ENCODE measurements at regions not wholly inside any gene's neighbourhood (a gene's known extent, or its start where the extent isn't known, plus 50 kb on each side); places are given as distances from the start of the nearest gene placed in this dataset.

GRCh38 chr3:74673326-74673725 is 58.9 kb upstream of the CNTN3 start:
- TF ChIP-seq RNF2 (IDR thresholded peaks at IDR 0.05; ENCODE audit: borderline replicate concordance, low read depth, low read length, missing control alignments, poor library complexity, severe bottlenecking) (no peak), RXRA (IDR thresholded peaks at IDR 0.05; ENCODE audit: insufficient read depth, low read depth, low read length) (no peak), USF2 (IDR thresholded peaks at IDR 0.05; ENCODE audit: low read length) (no peak), CEBPB (IDR thresholded peaks at IDR 0.05; ENCODE audit: low read depth, low read length) (no peak), ZNF274 (IDR thresholded peaks at IDR 0.05; ENCODE audit: borderline replicate concordance, extremely low read depth, low read length) (no peak), CHD2 (IDR thresholded peaks at IDR 0.05; ENCODE audit: low read length) (no peak)
- POLR2A ChIA-PET (ENCODE audit: partially characterized antibody) = no interaction called here
- H3K4ac ChIP-seq (replicated peaks; ENCODE audit: insufficient read length, low read depth, low read length) = no peak overlapping the region
- H3K4me1 ChIP-seq (replicated peaks in 1 of 4; ENCODE audit: control insufficient read depth in 3 of 4, insufficient read depth in 4 of 4, low read length in 3 of 4) = 0 out of 7 replicates have a peak, but pooled peaks cover 0 to 2% (median 0%) of the 10 kb centered on the region in 4 experiments
- CTCF ChIA-PET (ENCODE audit: partially characterized antibody) = no interaction called here
- DNase-seq (ENCODE audit: low read depth in 1 of 2, low spot score in 2 of 2) = no peak
- H4K20me1 ChIP-seq (replicated peaks in 1 of 2; ENCODE audit: control insufficient read depth in 1 of 2, insufficient read depth in 2 of 2, low read length in 2 of 2) = no peaks in the 10 kb centered on the region
- 94% methylated on average over 1 of the region's 1 CpG; no CpG with 5 or more reads in 1 of the 2 experiments for WGBS, 2 experiments (ENCODE audit: extremely low coverage in 1 of 2, insufficient coverage in 1 of 2, insufficient read length in 1 of 2, insufficient replicate concordance in 2 of 2, low coverage in 1 of 2, low lambda C conversion rate in 2 of 2, missing lambda C conversion rate in 1 of 2)
- no peaks in the 10 kb centered on the region for H3K36me3 ChIP-seq (ENCODE audit: control insufficient read depth in 2 of 4, insufficient read depth in 4 of 4, low read length in 3 of 4)
- H4K91ac ChIP-seq (replicated peaks; ENCODE audit: insufficient read length, low read length) = no peak overlapping the region
- no peaks in the 10 kb centered on the region for H3K79me2 ChIP-seq (ENCODE audit: control insufficient read depth in 1 of 2, insufficient read depth in 2 of 2, low read length in 2 of 2)
- H3K4me3 ChIP-seq (ENCODE audit: extremely low read depth in 1 of 4, insufficient read depth in 2 of 4, low read depth in 3 of 4, low read length in 4 of 4) = no peak overlapping the region
- H3K27ac ChIP-seq (ENCODE audit: low read depth, low read length) = no peak overlapping the region
- no peaks in the 10 kb centered on the region for H3K9me3 ChIP-seq (ENCODE audit: insufficient read depth in 2 of 2, low read depth in 1 of 2, low read length in 1 of 2)
- no peak overlapping the region for H2BK5ac ChIP-seq (ENCODE audit: low read depth, low read length)
- no peak overlapping the region for H2BK15ac ChIP-seq (ENCODE audit: low read length)
- FAIRE-seq = no peak
- H3K14ac ChIP-seq (ENCODE audit: insufficient read length) = no peak overlapping the region
- no peak overlapping the region for H2BK120ac ChIP-seq (replicated peaks; ENCODE audit: low read depth, low read length)
- no peak overlapping the region for H4K5ac ChIP-seq (ENCODE audit: insufficient read length, low read depth, low read length)
- H3K79me1 ChIP-seq (ENCODE audit: low read depth, low read length) = no peaks in the 10 kb centered on the region
- H2BK12ac ChIP-seq (ENCODE audit: low read depth, low read length) = no peak overlapping the region
- H3K9ac ChIP-seq (replicated peaks in 1 of 4; ENCODE audit: extremely low read depth in 1 of 4, low read depth in 3 of 4, low read length in 3 of 4) = no peak overlapping the region
- no peak overlapping the region for H2AK5ac ChIP-seq (ENCODE audit: low read depth, low read length)
- no peaks in the 10 kb centered on the region for H3K23me2 ChIP-seq (ENCODE audit: low read depth, low read length)
- H2AFZ ChIP-seq (ENCODE audit: low read length) = no peak overlapping the region
- no peak overlapping the region for H3K18ac ChIP-seq (ENCODE audit: extremely low read depth, low read length)
- H4K8ac ChIP-seq (ENCODE audit: extremely low read depth, insufficient read depth, low read length) = no peak overlapping the region
- no peak overlapping the region for H3K23ac ChIP-seq (ENCODE audit: insufficient read length)
- H3K4me2 ChIP-seq (ENCODE audit: insufficient read depth in 1 of 2, low read depth in 2 of 2, low read length in 2 of 2) = no peak overlapping the region
- H3K27me3 ChIP-seq (replicated peaks in 1 of 4; ENCODE audit: control insufficient read depth in 3 of 4, extremely low read depth in 1 of 4, insufficient read depth in 3 of 4, low read length in 3 of 4) = no peaks in the 10 kb centered on the region
- no peak overlapping the region for H2BK20ac ChIP-seq (ENCODE audit: low read length)
- H3K56ac ChIP-seq (replicated peaks; ENCODE audit: insufficient read length, low read depth, low read length) = no peak overlapping the region
